ENCODE measurements at regions not wholly inside any gene's neighbourhood (a gene's known extent, or its start where the extent isn't known, plus 50 kb on each side); places are given as distances from the start of the nearest gene placed in this dataset.
"Not testable (repeated sequence)": the region's sequence is repeated elsewhere in the genome, so short reads cannot be mapped to it uniquely, and the experiment has no call there.

DNA sequence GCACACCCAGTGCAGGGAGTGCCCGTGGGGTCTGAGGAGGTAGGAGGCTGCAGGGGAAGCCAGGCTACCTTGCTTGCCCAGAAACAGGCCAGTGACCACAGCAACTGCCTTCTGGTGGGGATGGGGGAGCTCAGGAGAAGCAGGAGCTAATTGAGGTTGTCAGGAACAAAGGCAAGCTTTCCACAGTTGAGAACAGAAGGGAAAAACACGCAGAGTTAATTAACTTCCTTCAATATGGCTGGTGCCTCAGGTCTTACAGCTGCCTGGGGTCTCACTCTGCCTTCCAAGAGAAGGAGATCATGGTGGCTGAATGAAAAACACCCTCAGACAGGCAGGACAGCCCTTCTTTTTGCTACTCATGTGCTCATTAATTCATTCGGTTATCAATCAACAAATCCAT is 127.9 kb upstream of the SYT13 start:
- no peak for DNase-seq (ENCODE audit: low spot score in 2 of 2)
- FAIRE-seq = no peak

DNA sequence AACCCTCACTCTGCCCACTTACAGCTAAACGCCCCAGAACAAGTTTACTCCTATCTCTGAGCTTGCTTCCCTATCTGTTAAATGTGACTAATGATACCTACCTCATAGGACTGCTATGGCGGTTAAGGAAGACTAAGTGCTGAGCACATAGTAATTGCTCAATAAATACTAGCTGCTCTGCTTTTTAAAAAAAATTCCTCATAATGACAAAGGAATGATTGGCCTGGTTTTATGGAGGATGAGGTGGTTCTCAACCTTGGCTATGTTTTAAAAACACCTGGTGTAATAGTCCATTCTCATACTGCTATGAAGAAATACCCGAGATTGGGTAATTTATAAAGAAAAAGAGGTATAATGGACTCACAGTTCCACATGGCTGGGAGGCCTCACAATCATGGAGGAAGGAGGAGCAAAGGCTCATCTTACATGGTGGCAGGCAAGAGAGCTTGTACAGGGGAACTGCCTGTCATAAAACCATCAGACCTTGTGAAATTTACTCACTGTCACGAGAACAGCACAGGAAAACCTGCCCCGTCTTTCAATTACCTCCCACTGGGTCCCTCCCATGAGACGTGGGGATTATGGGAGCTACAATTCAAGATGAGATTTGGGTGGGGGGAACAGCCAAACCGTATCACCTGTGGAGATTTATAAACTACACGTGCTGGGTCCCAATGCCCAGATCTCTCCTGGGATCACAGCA is 127.2 kb upstream of the SYT13 start:
- DNase-seq (ENCODE audit: low spot score in 2 of 2) (no peak), FAIRE-seq (no peak)

DNA sequence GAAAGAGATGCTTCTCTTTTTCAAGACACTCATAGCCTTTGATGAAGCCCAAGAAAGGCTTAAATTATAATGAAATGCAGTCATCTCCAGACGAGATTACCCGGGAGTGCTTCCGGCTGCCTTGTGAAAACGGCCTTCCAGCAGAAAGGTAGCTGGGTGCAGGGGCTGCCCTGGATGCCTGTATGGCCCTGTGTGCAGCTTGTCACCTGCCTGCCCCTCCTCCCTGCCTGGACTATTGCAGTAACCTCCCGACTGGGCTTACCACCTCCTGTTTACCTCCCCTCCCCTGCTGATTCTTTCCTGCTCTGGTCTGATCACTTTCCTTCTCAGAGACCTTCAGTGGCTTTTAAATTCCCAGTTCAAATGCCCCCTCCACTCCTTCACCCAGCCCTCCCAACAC is 126.4 kb upstream of the SYT13 start:
- DNase-seq (ENCODE audit: low spot score in 2 of 2) (no peak), FAIRE-seq (no peak)

DNA sequence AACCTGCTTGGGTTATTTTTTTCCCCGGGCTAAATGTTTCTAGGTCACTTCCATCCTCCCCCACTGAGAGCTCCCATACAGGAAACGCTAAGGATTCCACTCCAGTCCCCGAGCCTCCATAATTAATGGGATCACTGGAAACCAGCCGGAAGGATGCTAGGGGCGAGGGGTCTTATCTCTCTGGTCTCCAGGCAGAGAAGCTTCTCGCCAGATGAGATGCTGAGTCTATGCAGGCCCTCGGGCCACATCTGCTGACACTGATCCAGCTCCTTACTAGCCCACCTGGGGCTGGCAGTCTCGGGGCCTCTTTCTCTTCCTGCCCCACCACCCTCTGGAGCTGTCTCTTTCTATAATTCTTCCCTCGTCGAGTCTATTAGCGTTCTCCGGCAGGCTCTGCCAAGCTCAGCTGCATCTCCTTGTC is 125.9 kb upstream of the SYT13 start:
- no peak for DNase-seq (ENCODE audit: low spot score in 2 of 2)
- no peak for FAIRE-seq

DNA sequence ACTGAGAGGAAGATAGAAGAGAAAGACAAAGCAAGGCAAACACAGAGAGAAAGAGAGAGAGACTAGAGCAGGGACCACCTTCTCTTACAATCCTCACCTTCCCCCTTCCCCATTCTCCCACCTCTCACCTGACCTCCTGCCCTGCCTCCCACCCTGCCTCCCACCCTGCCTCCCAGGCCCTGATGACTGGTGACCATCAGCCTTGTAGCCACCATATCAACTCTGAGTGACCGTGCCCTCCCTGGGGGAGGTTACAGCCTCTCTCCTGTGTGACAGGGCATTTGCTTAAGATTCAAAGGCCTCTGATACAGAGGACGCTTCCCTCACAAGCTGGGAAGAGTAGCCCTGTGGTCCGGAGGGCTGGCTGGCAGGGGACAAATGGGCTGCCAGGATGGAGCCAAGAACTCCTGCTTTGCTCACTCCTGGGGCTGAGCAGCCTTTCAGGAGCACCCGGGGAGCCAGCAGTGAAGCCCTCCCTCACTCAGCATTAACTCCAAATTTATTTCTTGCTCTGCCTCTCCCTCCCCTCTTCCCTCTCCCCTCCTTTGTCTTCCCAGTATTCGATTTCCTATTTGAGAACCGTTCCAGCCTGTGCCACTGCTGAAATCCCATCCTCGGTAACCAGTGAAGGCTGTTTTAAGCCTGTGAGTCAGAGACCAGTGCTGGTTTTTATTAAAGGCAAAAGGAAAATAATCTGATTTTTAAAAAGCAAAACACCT is 125.2 kb upstream of the SYT13 start:
- DNase-seq (ENCODE audit: low spot score in 2 of 2) (no peak), FAIRE-seq (no peak)

DNA sequence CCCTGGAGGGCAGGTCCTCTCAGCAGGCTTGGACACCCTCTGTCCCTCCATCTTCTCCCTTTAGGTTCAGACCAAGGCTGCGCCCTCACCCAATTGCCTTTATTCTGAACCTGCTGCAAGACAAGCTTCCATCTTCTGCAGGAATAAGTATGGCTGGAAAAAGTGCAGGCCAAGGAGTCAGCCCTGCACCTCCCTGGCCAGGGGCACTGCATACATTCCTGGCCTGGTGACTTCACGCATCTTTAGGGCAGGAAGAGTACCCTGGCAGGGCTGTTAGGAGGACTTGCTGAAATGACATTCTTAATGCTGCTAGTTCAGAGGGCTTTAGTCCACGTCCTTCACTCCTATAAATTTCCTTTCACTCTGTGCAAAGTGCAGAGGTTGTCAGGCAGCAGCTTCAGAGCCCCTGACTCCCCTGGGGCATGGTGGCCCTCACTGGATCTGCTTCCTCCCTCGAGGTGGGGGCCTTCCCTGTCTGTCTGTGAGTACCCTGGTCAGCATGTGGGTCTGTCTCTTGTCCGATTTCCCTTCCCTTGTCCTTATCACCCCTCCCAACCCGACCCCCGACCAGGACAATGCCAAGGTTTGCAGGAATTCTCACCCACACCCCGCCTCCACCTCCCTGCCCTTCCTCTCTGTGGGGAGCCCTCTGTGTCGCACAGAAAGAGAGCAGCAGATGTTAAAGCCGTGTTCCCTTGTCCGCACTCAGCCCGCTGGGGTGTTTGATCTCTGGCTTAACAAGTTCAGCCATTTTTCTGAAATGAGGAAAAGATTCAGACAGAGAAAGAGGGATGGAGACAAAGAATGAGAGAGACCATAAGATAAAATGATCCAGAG is 124.5 kb upstream of the SYT13 start:
- DNase-seq (ENCODE audit: low spot score in 2 of 2) = no peak
- FAIRE-seq = no peak

DNA sequence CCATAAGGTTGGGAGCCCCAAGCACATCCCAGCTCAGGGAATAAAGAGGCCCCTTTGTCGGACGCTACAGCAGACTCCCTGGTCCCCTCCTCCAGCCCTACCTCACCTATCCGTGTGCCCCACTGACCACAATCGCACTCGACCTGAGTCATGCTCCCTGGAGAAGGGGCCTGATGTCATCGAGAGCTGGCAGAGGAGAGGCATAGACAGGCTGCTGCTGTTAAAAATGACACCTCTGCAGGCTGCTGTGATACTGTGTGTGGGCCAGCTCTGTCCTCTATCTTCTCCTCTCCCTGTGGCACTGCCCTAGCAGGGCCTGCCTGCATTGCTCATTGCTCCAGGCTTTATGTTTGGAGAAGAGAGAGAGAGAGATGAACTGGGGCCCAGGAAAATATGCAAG is 123.4 kb upstream of the SYT13 start:
- FAIRE-seq = no peak

DNA sequence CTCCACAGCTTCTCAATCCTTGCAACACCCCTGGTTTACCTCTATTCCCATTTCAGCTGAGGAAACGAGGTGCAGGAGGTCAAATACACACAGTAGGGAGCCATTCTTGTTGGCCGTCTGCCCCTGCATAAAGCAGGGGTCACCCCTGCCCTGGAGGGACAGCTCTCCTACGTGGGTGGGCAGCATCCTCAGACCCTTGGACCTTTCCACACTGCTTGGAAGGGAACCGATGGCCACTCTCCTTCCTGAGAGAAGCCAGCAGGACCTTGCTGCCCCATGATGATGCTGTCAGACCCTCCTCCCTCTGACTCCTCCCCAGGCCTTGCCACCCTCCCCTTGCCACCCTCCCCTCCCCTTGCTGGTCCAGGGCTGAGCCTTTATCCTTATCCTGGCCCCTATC is 121.1 kb upstream of the SYT13 start:
- no peak for FAIRE-seq
- no peak for DNase-seq (ENCODE audit: low spot score in 2 of 2)

More for the DNA sequence above, 123.4 kb upstream of the SYT13 start:
- DNase-seq (ENCODE audit: low spot score in 2 of 2) = no peak

DNA sequence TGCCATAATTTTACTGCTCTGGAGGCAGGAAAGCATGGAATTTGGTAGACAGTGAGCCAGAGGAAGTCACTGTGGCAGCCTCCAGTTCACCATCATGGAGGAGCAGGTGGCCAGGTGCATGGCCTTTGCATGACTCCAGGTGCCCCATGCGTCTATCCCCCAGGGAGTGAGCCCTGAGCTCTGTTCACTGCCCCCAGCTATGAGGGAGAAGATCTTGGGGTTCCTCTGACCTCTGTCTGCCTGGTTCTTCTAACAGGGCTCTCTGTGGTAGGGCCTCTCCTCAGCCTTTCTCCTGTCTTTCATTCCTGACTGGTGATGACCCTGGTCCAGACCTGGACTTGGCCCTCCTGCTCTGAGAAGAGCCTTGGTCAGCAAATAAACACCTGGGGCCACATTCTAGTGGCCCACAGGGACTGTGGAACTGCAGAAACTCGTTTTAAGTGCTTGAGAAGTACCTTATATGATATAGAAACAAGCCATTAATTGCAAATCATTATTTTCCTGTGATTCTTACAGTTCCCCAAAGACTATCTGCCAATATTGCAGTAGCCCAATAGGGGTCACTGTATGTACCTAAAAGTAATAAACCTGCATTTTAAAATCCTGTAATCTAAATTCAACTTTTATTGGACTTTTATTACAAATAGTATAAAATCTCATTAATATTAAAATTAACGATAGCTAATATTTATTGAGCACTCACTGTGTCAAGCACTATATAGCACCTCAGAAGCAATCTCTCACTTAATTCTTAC is 120.0 kb upstream of the SYT13 start:
- peak; percentile 24 for FAIRE-seq

DNA sequence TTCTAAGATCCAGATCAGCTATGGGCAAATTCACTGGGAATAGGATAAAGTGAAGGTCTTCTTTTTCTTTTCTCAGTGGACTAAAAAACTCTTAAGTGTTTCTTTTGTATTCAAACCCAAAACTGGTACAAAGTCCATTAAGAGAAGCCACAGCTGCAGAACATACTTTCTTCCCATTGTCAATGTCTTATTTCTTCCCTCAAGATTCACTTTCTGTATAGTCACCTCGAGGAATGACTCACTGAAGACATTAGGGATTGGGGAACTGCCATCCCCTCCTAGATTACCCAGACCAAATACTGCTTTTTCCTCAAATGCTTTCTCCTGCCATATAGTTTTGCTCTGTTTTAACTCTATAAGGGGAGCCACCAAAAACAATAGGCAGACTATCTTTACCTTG is 117.4 kb upstream of the SYT13 start:
- FAIRE-seq; DNase-seq (ENCODE audit: low spot score in 2 of 2): not testable (repeated sequence)

More for the DNA sequence above, 120.0 kb upstream of the SYT13 start:
- DNase-seq (ENCODE audit: low spot score in 2 of 2) = no peak

DNA sequence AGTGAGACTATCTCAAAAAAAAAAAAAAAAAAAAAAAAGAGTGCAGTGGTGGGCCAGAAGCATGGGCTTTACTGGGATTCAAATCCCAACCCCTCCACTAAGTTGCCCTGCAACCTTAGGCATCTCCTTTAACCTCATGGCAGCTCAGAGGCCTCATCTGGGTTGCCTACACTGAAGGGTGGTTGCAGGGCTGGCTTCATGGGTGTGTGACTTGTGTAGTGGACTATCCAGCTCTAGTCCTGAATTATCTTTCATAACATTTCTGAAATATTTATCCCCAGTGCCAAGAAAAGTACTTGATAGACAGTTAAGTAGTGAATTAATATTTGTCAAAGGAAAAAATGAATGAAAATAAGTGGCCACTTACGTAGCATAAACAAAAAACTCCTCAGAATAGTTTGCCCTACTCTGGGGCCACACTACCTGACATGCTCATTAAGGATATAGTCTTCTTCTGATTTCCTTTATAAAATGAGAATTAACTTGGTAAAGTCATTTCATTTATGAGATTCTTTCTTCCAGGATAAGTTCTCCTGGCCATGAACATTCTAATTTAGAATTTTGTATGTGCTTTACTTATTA is 116.0 kb upstream of the SYT13 start:
- FAIRE-seq = no peak
- DNase-seq (ENCODE audit: low spot score in 2 of 2) = no peak

DNA sequence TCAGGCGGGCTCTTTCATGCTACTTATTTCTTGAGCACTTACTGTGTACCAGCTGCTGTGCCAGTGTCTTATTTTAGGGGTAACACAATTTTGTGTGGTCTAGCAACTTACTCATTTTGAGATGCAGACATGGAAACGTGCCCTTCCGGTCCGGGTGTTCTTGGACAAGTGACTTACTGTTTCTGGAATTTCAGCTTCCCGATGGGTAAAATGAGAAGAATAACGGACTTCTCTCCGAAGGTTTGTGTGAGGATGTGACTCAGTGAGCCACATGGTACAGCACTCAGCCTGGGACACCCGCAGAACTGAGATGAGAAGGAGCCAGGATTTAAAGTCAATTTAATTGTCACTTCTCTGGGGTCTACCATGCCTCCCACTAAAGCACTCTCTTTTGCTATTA is 114.5 kb upstream of the SYT13 start:
- FAIRE-seq = no peak
- DNase-seq (ENCODE audit: low spot score in 2 of 2) = no peak

DNA sequence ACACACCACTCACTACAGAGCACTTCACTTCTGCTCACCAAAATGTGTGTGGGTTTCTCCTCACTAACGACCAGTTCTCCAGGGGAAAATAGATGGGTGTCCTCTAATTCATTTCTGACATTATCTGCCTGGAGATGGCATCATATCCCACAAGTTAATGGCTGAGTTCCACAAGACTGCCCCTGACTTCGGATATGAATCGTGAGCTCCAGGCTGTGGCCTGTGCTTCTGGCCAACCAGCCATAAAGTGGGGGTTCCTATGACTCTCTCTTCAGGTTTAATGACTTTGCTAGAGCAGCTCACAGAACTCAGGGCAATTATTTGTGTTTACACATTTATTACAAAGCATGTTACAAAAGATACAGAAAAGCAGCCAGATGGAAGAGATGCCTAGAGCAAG is 113.0 kb upstream of the SYT13 start:
- no peak for DNase-seq (ENCODE audit: low spot score in 2 of 2)
- FAIRE-seq = no peak

DNA sequence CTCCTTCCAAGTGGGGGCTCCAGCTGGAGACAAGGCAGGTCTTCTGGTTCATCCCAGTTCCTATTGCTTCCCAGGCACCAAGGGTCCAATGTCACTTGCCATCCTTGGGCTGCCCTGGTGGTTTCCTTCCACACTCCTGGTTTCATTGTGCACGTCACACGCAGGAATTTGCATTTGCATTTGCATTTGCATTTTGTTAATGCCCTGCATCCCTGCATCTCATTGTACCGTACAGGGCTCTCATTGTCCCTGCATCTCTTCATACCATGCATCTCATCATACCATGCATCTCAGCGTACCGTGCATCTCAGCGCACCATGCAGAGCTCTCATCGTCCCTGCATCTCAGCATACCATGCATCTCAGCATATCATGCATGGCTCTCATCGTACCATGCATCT is 112.2 kb upstream of the SYT13 start:
- no peak for FAIRE-seq

DNA sequence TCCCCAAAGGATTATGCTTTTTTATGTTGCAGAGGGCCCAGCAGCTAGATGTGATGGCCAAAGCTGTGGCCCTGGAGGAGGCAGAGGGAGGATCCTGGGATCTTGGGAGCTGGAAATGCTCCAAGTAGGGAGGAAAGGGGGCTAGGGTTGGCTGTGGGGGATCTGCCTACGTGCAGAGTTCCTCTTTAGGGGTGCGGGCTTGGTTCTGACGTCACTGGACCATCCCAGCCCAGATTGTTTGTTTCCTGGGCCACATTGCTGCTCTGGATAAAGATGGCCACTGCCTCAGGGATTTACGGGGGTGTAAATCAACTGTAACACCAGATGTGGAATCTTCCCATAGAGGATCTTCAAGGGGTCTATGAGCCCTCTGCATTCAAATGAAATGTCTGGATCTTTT is 110.3 kb upstream of the SYT13 start:
- no peak for FAIRE-seq
- DNase-seq (ENCODE audit: low spot score in 2 of 2) = no peak

More for the DNA sequence above, 112.2 kb upstream of the SYT13 start:
- no peak for DNase-seq (ENCODE audit: low spot score in 2 of 2)

DNA sequence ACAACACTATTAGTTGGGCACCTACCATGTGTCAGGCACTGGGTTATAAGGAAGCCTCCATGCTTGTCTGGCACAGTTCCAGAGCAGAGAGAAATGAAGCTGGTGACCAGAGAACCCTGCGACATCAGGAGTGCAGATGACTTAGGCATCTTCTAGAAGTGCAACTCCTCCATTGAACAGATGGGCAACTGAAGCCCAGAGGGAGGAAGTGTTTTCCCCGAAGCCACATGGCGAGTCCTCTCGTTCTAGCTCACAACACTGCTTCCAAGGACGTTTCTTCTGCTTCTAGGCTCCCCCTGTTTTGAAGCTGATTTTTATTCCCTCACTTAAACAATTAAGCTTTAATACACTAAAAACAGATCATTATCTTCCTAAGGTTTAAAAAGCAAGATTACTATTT is 109.8 kb upstream of the SYT13 start:
- no peak for DNase-seq (ENCODE audit: low spot score in 2 of 2)
- FAIRE-seq = no peak

DNA sequence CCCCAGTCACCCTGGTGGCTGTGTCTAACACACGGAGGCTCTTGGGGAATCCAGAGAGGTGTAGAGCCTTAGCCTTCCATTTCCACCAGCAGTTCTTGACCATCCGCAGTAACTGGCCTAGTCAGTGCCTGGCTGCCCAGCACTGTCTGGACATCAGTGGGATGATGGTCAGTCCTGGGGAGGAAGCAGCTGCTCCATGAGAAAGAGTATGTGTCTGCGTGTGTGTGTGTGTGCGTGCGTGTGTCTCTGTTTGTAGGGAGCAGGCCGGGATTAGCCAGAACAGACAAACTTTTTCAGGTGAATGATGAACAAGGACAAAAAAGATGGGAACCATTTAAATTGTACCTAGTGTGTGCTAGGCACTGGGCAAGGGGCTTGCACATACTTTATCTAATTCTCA is 109.3 kb upstream of the SYT13 start:
- no peak for FAIRE-seq
- DNase-seq (ENCODE audit: low spot score in 2 of 2) = no peak

DNA sequence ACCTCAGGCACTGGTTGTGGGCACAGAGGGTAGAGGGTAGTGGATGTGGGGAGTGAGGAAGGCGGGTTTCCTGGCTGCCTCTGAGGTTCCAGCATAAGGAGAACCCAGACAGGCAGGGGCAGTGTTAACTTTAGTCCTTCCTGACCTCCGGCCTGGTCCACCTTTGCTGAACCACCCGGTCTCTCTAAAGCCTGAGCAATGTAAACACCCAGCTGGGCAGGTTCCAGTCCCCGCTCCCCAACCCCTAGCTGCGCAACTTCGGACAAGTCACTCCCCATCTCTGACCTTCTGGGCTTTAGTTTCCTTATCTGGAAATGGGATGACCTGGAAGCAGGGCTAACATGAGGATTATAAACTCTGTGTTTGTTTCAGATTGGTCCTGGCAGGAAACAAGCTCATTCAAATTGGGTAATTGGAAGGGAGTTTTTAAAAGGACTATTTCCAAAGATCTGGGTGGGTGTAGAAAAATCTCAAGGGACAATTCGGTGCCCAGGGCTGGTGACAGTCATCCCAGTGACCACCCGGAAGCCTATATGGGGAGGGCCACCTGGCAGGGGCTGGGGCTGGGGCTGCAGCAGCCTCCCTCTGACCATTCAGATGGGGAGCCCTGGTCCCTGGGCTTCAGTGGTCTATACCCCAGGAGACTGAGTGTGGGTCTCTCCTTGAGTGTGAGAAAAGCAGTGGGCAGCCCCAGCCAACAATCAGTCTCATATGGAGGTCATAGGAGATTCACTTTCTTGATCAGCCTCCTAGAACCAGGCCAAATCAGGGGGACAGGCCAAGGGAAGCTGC is 108.3 kb upstream of the SYT13 start:
- FAIRE-seq = no peak
- DNase-seq (ENCODE audit: low spot score in 2 of 2) = no peak

DNA sequence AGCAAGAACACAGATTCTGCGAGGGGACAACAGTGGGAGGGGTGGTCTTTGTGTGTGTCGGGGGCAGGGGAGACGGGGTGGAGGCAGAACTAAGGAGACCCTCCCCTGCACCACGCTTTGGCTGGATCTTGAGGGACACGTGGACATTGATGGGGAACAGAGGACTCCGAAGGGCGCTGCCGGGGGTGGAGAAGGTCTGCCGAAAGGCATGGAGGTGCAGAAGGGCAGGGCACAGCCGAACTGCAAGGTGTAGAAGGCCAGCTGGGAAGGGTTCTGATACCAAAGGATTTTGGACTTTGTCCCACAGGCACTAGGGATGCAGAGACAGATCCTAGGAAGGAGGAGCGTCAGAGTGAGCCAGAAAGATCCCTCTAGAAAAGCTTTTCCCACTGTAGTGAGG is 107.7 kb upstream of the SYT13 start:
- DNase-seq (ENCODE audit: low spot score in 2 of 2) (no peak), FAIRE-seq (no peak)
